Subcutaneous abdominal adipose tissue (tissue), 5 donors: ENCODE measurements at regions not wholly inside any gene's neighbourhood (a gene's known extent, or its start where the extent isn't known, plus 50 kb on each side); places are given as distances from the start of the nearest gene placed in this dataset.

ENCODE experiments used
- H3K27ac ChIP-seq: one replicate; pipeline ENCODE4 v1.7.0; 2013; ENCODE audit warnings: low read depth, mild to moderate bottlenecking, inconsistent platforms, low read length, moderate library complexity
- H3K27me3 ChIP-seq, 5 donors: one replicate each; pipeline ENCODE4 v1.7.0; 2013; ENCODE audit warnings: low read length in 5 of 5, inconsistent platforms in 1 of 5; ENCODE audit not compliant: control insufficient read depth in 5 of 5, insufficient read depth in 4 of 5
- H3K36me3 ChIP-seq, 5 donors: one replicate each; pipeline ENCODE4 v1.7.0; 2013; ENCODE audit warnings: low read length in 5 of 5; ENCODE audit not compliant: control insufficient read depth in 5 of 5, insufficient read depth in 5 of 5
- H3K4me1 ChIP-seq, 5 donors: one replicate each; pipeline ENCODE4 v1.7.0; 2013; ENCODE audit warnings: low read length in 5 of 5, mild to moderate bottlenecking in 3 of 5, moderate library complexity in 1 of 5; ENCODE audit not compliant: control insufficient read depth in 5 of 5, insufficient read depth in 5 of 5
- H3K4me3 ChIP-seq, 5 donors: one replicate each; pipeline ENCODE4 v1.7.0; 2013; ENCODE audit warnings: low read length in 5 of 5, low read depth in 1 of 5
- H3K9ac ChIP-seq, 5 donors: one replicate each; pipeline ENCODE4 v1.7.0; 2013; ENCODE audit warnings: low read length in 5 of 5, mild to moderate bottlenecking in 4 of 5, moderate library complexity in 3 of 5
- H3K9me3 ChIP-seq, 5 donors: one replicate each; pipeline ENCODE4 v1.7.0; 2013; ENCODE audit warnings: low read length in 5 of 5; ENCODE audit not compliant: control insufficient read depth in 5 of 5
- donor health status: healthy.
- donor health status: healthy.
- donor health status: healthy.
- donor health status: healthy.
- donor health status: healthy.

DNA sequence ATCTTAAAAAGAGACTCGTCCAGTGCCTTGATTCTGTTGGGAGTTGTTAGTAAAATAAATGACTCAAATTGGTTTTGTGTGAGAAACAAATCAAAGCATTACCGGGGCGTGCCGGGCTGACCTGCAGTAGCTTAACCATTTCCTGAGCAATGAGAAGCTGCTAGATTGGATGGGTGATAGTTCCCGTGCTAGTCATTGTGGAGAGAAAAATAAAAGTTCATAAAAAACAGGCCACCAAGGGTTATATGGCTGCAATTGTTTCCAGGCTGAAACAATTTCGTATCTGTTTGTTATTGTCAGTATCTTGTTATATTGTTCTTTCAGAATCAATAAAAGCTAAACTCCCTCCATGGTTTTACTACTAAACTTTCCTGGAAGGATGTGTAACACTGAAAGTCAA is 314.4 kb downstream of the MTX2 start:
- Histone ChIP-seq H3K27me3 (peaks cover 0 to 4% (median 0%) of the 10 kb centered on the region in 5 donors), H3K36me3 (no peaks in the 10 kb centered on the region), H3K9ac (no peak overlapping the region), H3K9me3 (no peaks in the 10 kb centered on the region), H3K4me3 (no peak overlapping the region), H3K27ac (peak overlapping the region; percentile 58), H3K4me1 (no peaks in the 10 kb centered on the region)

DNA sequence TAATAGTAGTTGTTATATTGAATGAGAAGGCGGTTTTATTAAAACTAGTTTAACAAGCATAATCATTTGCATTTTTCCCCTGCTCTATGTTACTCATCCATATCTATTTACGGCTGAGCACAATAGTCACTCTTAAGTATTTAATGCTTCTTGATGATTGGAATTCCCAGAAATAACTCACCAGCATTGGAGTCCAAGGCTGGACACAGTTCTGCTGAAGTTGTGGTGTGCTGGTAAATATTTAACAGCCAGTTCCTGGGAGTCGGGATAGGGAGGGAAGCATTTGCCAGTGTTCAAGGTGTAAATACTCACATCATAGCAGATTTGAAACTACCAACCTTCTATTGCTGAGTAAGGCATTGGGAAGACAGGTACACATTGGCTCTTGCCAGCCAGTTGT is 315.1 kb downstream of the MTX2 start:
- no peak overlapping the region for H3K4me3 ChIP-seq
- no peak overlapping the region for H3K9ac ChIP-seq
- H3K27me3 ChIP-seq = peaks cover 0 to 4% (median 0%) of the 10 kb centered on the region in 5 donors
- no peak overlapping the region for H3K27ac ChIP-seq
- no peaks in the 10 kb centered on the region for H3K4me1 ChIP-seq
- H3K9me3 ChIP-seq = no peaks in the 10 kb centered on the region
- no peaks in the 10 kb centered on the region for H3K36me3 ChIP-seq

DNA sequence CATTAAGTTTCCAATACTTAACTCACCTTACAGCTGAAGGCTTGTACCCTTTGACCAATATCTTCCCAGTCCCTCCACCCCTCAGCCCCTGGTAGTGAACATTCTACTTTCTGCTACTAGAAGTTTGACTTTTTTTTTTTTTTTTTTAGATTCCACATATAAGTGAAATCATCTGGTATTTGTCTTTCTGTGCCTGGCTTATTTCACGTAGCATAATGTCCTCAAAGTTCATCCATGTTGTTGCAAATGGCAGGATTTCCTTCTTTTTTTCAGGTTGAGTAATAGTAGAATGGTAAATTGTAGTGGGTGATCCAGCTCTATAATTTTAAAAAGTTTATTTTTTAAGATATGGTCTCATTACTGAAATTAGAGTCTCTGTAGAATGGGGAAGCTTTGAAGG is 316.0 kb downstream of the MTX2 start:
- no peak overlapping the region for H3K27ac ChIP-seq
- H3K9ac ChIP-seq = no peak overlapping the region
- peaks cover 0 to 4% (median 0%) of the 10 kb centered on the region in 5 donors for H3K27me3 ChIP-seq
- no peaks in the 10 kb centered on the region for H3K4me1 ChIP-seq
- H3K4me3 ChIP-seq = no peak overlapping the region
- H3K36me3 ChIP-seq = no peaks in the 10 kb centered on the region
- H3K9me3 ChIP-seq = no peaks in the 10 kb centered on the region

DNA sequence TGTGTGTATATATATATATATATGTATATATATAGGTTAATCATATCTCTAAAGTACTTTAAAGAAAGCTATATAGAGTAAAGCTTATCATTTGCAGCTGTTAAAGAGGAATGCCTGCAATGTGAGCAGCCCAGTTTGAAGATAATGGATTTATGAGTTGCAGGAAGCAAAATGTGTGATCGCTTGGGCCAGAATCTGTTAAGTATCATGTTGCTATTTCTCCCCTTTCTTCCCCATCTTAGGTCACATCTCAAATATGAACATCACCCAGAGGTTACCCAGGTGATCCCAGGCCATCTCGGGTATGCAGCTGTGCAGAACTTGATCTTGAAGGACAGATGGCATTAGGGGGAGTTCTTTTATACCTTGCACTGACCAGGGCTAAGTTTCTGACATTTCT is 316.5 kb downstream of the MTX2 start:
- Histone ChIP-seq H3K9ac (no peak overlapping the region), H3K4me3 (no peak overlapping the region), H3K27me3 (peaks cover 0 to 4% (median 0%) of the 10 kb centered on the region in 5 donors), H3K36me3 (no peaks in the 10 kb centered on the region), H3K4me1 (no peaks in the 10 kb centered on the region), H3K27ac (no peak overlapping the region), H3K9me3 (no peaks in the 10 kb centered on the region)

DNA sequence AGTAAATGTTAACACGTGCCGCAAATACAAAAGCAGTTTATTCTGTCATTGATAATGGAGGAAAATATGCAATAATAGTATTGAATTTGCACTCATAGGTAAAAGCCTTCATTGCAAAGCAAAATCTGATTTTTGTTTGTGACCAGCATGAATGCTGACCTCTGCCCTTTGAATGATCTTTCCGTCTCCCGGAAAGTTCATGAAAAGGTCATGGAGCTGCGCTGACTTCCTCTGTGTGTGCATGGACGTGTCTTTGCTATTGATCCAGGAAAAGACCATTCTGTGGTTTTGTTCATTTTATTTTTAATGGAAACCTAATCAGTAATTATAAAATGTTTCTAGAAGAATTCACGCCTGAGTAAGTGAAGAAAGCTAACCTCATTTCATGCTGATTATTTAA is 320.0 kb downstream of the MTX2 start:
- H3K36me3 ChIP-seq = no peaks in the 10 kb centered on the region
- H3K4me3 ChIP-seq = no peak overlapping the region
- no peaks in the 10 kb centered on the region for H3K4me1 ChIP-seq
- H3K27me3 ChIP-seq = peaks cover 0 to 3% (median 3%) of the 10 kb centered on the region in 5 donors
- H3K27ac ChIP-seq = no peak overlapping the region
- no peaks in the 10 kb centered on the region for H3K9me3 ChIP-seq
- no peak overlapping the region for H3K9ac ChIP-seq

DNA sequence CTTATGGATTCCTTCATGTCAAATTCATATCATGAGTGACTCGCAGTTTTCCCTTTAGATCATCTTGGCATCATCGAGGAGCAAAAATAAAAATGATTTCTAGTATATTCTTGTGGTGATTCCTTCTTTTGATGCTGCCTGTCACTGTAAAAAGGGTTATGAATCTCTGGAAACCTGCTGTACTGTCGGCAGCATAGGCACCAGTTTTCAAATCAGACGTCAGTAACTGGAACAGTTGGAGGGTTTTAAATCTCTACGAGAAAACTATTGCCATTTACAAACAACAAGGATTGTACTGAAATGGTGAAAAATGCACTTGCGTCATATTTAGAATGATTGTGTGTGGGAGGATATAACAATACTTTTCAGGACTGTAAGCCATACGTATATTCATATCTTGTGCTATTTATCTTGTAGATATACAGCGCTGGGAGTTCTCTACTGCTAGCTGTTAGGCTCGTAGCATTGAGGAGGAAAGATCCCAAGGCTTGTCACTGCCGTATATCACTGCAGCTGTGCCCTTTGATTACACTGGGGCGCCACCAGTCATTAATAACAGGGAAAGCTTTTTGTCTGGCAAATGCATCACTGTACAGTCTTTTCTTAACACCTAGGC is 320.7 kb downstream of the MTX2 start:
- no peak overlapping the region for H3K9ac ChIP-seq
- H3K4me1 ChIP-seq = no peaks in the 10 kb centered on the region

DNA sequence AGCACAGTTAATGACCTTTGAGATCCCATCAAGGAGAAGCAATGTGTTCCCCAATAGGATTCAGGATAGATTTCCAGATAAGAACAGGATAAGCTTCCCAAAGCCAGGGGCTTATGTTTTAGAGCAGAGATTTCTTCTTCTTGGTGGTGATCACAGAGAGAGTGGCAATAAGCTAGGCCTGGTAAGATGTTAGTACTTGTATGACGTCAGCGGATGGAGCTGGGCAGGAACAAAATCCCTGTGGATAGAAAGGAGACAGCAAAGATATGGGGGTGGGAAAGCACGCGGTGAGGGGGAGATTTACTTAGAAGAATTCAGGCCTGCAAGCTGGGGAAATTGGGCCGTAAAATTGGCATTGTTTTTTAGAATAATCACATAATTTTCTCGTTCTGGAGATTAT is 323.0 kb downstream of the MTX2 start:
- Histone ChIP-seq H3K9ac (no peak overlapping the region), H3K4me1 (no peaks in the 10 kb centered on the region), H3K27ac (no peak overlapping the region), H3K27me3 (peaks cover 0 to 3% (median 0%) of the 10 kb centered on the region in 5 donors), H3K4me3 (no peak overlapping the region), H3K36me3 (no peaks in the 10 kb centered on the region), H3K9me3 (no peaks in the 10 kb centered on the region)

More for the DNA sequence above, 320.7 kb downstream of the MTX2 start:
- Histone ChIP-seq H3K27me3 (peaks cover 0 to 3% (median 0%) of the 10 kb centered on the region in 5 donors), H3K9me3 (no peaks in the 10 kb centered on the region), H3K4me3 (no peak overlapping the region), H3K36me3 (no peaks in the 10 kb centered on the region), H3K27ac (no peak overlapping the region)

DNA sequence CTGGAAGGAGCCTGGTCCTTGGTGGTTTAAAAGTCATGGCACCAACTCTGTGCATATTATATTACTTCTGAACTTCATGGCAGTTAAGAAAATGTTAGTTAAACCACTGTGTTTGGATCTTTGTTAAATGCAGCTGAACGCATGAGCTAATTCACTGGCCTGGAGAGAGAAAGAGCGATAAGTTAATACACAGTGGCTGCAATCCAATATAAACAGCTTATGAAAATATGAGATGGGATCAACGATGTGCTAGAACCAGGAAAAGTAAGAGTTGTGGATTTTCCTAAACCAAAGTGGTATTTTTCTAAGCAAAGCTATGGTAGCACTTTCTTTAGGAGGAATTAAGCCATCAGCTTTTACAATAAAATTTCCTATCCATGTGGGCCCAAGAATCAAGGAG is 326.7 kb downstream of the MTX2 start:
- Histone ChIP-seq H3K36me3 (no peaks in the 10 kb centered on the region), H3K27me3 (peaks cover 0 to 3% (median 0%) of the 10 kb centered on the region in 5 donors), H3K4me3 (no peak overlapping the region), H3K4me1 (no peaks in the 10 kb centered on the region), H3K9me3 (no peaks in the 10 kb centered on the region), H3K9ac (no peak overlapping the region), H3K27ac (no peak overlapping the region)

DNA sequence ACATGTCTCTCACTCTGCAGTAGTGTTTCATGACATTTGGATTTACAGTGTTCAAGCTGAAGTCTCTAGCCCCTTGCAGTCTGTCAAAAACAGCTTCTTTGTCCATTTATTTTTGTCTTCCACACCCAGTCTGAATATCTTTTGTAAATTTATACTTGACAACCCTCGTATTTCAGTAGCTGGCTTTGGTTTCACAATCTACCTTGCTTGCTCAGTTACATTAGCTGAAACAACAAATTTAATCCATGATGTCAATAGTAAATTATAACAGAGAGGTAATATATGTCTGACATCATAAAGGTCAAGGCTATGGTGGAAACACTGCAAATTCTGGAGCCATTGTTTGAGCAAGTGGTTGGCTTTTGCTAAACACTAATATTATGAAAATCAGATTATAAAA is 328.7 kb downstream of the MTX2 start:
- Histone ChIP-seq H3K27ac (no peak overlapping the region), H3K4me1 (no peaks in the 10 kb centered on the region), H3K4me3 (no peak overlapping the region), H3K9ac (no peak overlapping the region), H3K27me3 (peaks cover 0 to 2% (median 0%) of the 10 kb centered on the region in 5 donors), H3K36me3 (no peaks in the 10 kb centered on the region), H3K9me3 (no peaks in the 10 kb centered on the region)

DNA sequence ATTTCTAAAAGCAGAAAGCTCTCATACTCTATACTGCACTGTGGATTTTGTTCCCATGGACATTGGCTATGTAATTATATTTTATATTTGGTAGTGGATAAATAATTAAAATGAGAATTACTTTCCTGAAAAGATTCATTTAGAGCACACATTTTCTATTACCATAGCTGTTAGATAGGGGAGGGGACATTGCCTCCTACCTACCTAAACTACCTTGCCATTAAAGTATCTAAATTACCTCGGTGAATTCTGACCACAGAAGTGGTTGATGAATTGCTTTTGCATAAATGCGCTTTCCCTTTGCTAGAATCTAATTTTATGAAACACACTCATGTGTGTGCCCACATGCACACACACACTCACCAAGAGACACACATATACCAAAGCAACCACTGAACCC is 329.1 kb downstream of the MTX2 start:
- H3K27ac ChIP-seq = no peak overlapping the region
- H3K9me3 ChIP-seq = no peaks in the 10 kb centered on the region

More for the DNA sequence above, 329.1 kb downstream of the MTX2 start:
- Histone ChIP-seq H3K36me3 (no peaks in the 10 kb centered on the region), H3K4me3 (no peak overlapping the region), H3K4me1 (no peaks in the 10 kb centered on the region), H3K27me3 (peaks cover 0 to 2% (median 0%) of the 10 kb centered on the region in 5 donors), H3K9ac (no peak overlapping the region)
